NCI-H748 treated with DMSO at 0.1 percent for 48 hours (cell line): ENCODE measurements at regions not wholly inside any gene's neighbourhood (a gene's known extent, or its start where the extent isn't known, plus 50 kb on each side); places are given as distances from the start of the nearest gene placed in this dataset.

ENCODE experiments used
- DNase-seq: peaks from one replicate; lab custom pipeline; 2025; lab: John Stamatoyannopoulos, UW

DNA sequence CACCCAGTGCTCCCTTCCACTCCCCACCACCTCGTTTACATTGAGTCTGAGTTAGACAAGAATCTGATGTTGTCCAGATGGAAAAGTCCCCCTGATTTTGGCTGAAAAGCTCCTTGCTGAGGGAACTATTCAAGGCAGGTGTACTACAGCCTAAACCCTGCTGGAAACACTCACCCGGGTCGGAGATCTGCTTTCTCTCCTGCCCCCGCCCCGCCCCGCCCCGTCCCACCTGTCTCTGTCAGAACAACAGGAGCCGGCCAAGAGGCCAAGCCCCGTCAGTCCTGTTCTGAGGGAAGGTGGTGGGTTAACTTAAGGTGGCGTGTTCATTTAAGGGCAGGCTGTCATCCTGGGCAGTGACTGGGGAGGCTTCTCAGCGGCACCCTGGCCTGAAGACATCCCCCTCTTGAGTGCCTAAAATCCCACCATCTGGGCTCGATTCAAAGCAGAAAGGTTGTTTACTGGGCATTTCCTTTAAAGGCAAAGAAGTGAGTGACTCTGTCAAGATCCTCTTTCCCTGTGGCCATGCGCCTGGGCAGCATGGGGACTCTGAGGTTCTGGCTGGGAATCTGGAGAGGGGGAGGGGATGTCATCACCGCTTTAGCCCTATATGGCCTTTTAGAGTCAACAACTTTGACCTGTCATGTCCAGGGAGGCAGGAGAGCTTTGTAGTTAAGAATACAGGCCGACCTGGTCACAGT, 71.1 kb upstream of the NEURL1B start:
- DNase-seq, result no peak

GRCh38 chr5:172568308-172568910, 72.7 kb upstream of the NEURL1B start:
- DNase-seq, result no peak

DNA sequence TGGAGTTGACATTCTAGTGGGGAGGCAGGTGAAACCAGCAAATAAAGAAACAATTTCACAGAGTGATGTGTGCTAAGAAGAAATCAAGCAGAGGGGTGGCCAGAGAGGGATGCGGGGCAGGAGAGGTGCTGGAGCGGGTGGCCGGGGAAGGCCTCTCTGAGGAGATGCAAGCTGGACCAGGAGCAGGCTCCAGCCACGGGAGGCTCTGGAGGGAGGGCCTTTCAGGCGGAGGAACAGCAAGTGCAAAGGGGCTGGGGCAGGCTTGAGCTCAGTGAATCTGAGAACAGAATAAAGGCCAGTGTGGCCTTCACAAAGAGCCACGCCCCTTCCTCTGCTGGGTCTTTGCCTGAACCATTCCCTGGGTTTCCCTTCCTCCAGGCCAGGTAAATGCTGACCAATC, 73.2 kb upstream of the NEURL1B start:
- DNase-seq, result no peak

- DNase-seq, result no peak
Observed at GRCh38 chr5:172567294-172567693, 73.8 kb upstream of the NEURL1B start.

DNA sequence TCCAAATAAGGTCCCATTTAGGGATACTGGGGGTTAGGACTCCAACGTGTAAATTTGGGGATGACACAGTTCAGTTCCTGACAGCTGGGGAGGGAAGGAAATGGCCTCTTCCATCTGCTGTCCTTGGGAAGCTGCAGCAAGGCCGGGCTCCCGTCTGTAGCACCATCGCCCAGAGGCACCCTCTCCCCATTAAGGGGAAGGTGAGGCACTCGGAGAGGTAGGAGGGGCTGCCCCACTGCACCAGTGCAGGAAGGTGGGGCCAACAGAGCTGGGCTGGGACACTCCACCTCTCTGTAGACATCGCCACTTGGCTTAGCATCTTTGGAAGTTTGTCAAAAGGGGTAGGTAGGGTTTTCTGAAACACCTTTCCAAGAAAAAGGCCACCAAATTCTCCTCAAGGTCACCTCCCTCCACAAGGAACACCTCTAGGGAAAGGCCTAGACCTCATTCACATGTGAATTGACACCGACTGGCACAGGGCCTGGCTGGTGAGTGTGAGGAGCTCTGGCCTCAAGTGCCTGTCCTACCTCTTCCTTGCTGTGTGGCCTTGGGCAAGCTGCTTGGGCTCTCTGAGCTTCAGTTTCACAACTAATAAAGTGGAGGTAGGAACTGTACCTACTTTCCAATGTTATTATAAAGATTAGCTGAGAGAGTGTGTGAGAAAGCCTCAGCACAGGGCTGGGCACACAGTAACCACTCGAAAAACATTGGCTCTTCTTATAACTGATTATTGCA, 75.0 kb upstream of the NEURL1B start:
- DNase-seq, result no peak

- no peak for DNase-seq
Observed at GRCh38 chr5:172565455-172565854, 75.6 kb upstream of the NEURL1B start.

GRCh38 chr5:172564883-172565282, 76.2 kb upstream of the NEURL1B start:
- no peak for DNase-seq

DNA sequence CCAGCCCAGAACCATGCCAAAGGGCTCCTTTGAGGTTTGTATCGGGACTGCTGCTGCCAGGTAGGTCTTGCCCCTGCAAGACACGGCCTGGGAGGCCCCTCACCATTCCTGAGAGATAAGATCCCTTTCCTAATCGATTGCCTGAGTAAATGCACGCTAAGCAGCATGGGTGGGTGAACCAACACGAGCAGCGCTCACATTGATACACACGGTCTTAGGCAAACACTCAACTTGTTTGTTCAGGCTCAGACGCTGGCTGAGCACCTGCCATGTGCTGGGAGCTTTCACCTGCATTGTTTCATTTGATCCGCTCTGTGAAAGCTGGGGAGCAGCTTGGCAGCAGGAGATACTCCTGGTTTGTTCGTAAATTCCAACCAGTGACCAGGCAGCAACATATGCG, 76.9 kb upstream of the NEURL1B start:
- DNase-seq, result peak; percentile 96

DNA sequence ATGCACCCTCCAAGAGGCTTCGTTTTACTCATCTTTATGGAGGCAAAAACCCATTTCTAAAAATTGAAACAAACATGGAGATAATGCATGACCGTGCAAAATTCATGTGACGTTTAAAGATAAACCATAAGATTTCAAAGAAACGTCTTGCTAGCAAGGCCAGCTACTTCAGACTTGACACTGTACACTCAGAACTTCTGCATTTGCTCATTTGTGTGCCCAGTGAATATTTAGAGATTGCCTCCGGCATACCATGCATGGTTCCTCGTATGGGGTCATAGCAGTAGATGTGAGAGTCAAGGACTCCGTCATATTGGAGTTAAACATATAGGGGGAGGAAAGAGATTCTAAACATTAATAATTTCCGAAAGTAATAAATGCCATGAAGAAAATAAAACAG, 78.6 kb upstream of the NEURL1B start:
- DNase-seq, result no peak

DNA sequence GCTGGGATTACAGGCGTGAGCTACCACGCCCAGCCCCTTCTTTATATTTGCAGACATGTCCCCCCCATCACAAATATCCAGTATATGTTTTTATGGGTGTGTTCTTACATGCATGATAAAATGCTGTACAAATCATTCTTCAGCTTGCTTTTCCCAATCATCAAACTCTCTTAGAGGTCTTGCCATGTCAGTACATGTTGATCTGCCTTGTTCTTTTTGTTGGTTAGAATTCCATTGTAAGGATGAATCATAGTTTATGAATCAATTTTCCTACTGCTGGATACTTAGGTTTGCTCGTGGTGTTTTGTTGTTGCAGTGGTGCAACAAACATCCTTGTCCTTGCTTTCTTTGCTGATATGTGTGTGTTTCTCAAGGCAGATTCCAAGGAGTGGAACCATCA, 79.9 kb upstream of the NEURL1B start:
- DNase-seq, result no peak

- DNase-seq, result no peak
Observed at GRCh38 chr5:172559004-172559932, 81.8 kb upstream of the NEURL1B start.

DNA sequence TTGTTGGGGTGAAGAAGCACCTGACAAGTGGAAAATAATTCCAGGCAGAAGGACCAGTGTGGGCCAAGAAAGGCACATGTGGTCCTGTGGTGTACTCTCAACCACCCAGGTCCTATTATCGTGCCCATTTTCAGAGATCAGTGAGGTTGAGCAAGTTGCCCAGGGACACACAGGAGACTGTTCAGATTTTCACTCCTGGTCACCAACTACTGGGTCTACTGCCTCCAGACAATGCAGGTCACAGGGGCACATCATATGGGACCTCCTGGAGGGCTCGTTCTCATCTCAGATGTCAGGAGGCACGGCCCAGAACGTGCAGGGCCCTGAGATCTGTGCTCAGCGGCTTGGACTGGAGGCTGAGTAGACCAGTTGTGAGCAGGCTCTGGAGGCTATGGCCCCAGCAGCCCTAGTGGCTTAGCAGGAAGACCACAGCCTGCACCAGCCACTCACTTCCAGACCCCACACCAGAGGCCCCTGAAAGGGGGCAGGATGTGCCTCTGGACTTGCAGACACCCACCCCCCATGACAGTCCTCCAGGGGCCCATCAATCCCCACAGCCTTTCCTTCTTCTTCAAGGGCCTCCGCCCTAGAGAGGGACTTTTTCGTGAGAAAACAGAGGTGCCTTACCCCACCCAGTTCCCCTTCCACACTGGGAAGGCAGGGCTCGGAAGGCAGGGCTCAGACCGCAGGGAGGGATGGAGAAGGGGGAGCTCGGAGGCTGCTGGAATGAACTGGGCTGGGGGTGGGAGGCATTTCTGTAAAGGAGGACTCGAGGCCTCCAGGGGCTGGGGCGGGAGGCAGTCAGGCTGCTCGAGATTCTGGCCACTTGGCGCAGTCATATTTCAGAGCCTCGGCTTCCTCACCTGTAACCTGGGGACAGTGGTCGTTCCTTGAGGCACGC, 82.7 kb upstream of the NEURL1B start:
- DNase-seq, result no peak

DNA sequence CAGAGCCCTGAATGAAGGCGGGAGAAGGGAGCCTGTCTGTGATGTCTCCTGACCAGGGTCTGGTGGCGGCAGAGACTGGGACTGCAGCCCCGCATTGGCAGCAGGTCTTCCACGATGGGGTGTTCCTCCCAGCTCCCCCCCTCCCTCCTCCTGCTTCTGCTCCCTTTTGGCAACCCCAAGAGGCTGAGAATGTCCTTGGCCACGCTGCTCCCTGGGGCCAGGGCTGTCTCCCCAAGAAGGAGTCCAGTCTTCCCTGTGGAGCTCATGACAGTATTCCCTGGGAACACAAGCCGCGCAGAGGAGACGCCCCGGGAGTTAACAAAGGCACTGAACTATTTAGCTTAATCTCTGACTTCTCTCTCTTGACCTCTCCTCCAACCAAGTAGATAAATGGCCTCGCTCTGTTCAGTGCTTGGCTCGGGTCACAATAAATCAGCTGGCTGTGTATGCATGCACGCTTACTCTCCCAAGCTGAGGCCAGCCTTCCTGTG, 84.0 kb upstream of the NEURL1B start:
- no peak for DNase-seq

DNA sequence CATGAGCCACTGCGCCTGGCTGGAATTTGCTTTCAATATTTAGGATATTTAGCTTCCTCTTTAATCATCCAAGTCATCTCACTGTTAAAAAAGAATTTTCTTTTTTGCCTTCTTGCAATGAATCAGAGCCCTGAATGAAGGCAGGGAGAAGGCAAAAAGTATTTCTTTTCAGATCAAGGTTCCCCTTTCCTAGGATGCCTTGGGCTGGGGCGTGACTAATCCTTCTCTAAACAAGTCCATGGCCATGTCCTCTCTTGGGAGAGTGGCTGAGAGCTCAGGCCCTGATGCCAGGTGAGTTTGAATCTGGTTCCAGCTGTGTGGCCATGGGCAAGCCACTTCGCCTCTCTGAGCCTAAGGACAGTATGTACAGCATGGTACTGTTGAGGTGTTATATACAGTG, 84.8 kb upstream of the NEURL1B start:
- no peak for DNase-seq

DNA sequence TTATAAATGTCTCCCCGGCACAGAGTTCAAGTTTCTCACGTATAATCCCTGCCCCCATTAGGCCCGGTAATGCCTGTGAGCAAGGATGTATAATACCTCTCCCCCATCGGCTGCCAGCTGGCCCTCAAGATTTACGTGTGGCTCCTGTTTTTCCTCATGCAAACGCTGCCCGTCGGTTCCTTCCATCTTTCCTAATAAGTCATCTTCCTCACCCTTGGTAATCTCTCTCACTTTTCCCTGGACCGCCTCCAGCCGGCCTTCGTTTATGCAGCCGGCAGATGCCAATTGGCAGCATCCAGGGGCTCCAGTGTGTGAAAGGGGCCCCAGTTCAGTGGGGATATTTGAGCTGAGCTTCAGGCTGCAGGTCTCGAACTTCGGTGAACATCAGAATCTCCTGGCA, 86.5 kb upstream of the NEURL1B start:
- no peak for DNase-seq

DNA sequence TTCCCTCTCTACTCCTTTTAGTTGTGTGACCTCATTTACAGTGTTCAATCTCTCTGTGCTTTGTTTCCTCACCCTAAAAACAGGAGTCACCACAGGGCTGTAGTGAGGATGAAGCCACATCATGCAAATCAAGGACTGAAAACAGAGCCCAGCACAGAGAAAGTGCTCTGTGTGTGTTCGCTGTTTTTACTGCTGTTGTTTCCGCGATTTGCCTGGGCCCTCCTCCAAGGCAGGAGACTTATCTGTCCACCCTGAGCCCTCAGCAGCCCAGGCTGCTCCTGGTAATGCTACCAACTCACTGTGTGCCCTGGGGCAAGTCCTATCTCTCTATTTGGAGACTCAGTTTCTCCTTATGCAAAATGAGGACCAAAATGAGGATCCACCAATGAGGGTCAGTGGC, 87.2 kb upstream of the NEURL1B start:
- no peak for DNase-seq

DNA sequence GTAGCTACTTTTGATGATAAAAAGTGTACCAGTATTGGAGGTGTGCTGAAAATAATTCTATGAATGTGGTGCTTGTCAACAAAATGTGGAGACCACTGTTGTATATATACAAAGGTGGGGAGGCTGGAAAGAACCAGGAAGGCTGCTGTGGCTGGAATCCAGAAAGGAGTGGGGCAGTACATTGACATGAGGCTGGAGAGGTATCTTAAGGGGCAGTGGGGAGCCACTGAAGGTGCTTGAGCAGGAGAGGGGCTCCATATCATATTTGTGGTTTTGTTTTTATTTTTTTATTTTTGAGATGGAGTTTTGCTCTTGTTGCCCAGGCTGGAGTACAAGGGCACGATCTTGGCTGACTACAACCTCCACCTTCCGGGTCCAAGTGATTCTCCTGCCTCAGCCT, 87.9 kb upstream of the NEURL1B start:
- DNase-seq, result no peak

DNA sequence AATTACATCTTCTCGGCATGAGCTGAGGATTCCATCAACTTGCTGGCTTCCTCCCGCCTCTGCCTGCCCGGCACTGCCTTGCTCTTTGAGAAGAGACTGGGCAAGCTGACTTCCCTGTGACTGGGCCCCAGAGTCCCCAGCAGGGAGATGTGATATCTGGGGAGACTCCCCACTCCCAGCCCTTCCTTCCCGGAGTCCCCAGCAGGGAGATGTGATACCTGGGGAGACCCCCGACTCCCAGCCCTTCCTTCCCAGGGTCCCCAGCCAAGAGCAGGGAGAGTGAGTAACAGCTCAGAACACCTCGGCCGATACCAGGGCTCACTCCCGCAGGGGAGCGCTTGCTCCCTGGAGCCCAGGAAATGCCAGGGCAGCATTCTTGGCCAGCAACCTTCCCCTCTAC, 90.1 kb upstream of the NEURL1B start:
- DNase-seq, result no peak

DNA sequence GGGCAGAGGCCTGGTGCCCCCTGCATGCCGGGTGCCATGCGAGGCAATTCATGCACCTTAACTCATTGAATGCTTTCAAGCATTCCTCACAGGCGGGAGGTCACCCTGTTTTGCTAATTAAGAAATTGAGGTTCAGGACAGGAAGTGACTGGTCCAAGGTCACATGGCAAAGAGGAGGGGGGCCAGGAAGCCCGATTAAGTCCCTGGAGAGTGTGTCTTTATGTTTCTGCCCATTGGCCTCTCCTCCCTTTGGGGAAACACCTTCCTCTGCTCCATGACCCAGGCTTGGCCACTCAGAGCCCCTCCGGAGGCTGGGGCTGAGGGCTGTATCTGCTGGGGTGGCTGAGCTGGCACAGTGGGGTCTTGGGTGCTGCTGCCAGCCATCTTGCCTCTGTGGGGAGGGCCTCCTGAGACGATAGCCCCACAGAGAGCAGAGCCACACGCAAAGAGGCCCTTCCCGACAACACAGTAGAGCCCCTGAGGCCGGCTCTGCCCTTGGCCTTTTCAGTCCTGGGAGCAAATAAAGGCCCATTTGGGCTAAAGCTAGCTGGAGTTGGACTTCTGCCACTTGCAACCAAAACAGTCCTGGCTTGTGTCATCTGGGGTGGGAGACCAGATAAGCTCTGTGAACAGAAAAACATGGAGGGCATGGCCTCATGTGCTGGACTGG, 90.8 kb upstream of the NEURL1B start:
- no peak for DNase-seq

DNA sequence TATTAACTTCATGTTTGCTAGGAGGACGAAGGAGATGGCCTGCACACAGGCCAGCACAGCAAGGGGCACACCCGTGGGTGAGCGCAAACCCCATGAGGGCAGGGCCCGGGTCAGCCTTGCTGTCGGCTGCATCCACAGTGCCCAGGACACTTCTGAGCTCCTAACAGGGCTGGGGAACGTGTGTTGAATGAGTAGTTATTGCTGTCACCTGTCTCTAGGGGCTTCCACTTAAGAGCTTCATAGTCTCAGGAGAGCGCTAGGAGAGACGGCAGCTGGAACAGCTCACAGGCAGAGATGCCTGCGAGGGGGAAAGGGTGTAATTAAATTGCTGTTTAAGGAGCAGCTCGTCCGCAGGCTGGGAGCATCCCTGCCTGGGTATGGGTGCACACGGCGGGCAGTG, 91.4 kb upstream of the NEURL1B start:
- DNase-seq, result no peak
